ENCODE measurements at regions not wholly inside any gene's neighbourhood (a gene's known extent, or its start where the extent isn't known, plus 50 kb on each side); places are given as distances from the start of the nearest gene placed in this dataset.
"Not testable (repeated sequence)": the region's sequence is repeated elsewhere in the genome, so short reads cannot be mapped to it uniquely, and the experiment has no call there.

- no peak for DNase-seq (ENCODE audit: low read depth)
These were observed 155.9 kb downstream of the SEC23IP start for GRCh38 chr10:120048391-120048790.

- DNase-seq (ENCODE audit: low read depth), result no peak
These were observed 159.1 kb downstream of the SEC23IP start for GRCh38 chr10:120051671-120052070.

- DNase-seq (ENCODE audit: low read depth), result no peak
These were observed 160.6 kb downstream of the SEC23IP start for GRCh38 chr10:120052964-120053702.

DNA sequence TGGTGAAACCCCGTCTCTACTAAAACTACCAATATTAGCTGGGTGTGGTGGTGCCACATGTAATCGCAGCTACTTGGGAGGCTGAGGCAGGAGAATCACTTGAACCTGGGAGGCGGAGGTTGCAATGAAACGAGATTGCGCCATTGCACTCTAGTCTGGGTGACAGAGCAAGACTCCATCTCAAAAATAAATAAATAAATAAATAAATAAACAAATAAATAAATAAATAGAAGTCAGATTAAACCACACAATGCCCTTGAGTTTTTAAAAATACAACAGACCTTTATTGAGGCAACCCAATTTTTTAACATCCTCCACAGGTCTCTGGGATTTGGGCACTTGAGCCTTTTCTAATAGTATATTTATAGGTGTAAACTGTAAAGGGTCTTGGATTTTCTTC is 167.3 kb downstream of the SEC23IP start:
- DNase-seq (ENCODE audit: low read depth), result not testable (repeated sequence)

DNA sequence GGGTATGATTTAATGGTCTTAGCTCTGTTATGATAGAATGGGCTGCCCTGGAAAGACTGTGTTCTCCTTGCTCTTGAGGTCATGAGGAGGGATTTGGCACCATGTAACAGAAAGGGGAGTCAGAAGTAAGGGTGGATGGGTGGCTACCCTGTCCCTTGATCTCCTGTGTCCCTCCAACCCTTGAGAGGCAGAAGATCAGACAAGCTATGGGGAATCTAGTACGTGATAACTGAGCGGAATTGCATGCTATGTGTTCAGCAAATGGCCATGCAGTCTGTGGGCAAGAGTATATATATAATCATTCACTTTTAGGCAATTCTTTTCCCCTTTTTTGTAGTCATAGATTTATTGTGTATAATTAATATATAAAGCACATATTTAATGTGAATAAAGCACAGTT is 174.9 kb downstream of the SEC23IP start:
- no peak for DNase-seq (ENCODE audit: low read depth)

- DNase-seq (ENCODE audit: low read depth), result no peak
These were observed 177.2 kb downstream of the SEC23IP start for GRCh38 chr10:120069700-120070099.

GRCh38 chr10:120075349-120075748 is 182.8 kb downstream of the SEC23IP start:
- DNase-seq (ENCODE audit: low read depth), result no peak

- DNase-seq (ENCODE audit: low read depth), result no peak
These were observed 184.6 kb downstream of the SEC23IP start for GRCh38 chr10:120076996-120077706.

- no peak for DNase-seq (ENCODE audit: low read depth)
These were observed 185.4 kb downstream of the SEC23IP start for GRCh38 chr10:120077707-120078492.

DNA sequence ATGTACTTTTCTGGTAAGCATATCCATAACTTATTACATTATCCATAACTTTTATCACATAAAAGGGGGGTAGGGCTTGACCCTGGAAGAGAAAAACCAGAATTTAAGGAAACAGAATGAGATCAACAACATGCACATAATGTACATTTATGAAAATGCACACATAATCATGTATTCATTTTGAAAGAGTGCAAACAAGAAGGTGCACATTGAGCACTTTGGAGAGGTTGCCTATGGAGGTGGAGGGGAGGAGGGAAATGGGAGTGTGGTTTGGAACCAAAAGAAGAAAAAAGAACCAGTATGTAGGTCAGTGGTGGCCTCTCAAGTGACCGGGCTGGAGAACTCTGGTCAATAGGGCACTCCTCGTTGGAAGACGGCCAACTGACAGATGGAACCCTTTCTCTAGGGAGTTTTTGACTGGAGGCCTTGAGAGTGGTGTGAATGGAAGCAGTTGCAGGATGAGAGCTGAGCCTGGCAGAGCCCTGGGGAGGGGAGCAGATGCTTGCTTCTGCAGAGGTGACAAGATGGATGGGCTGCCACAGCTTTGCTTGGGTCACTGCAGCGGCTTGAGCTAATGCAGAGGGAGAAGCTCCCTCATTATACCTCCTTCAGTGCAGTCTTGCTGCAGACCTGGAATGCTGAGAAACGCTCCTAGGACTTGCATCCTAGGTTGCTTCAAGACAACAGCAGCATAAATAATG is 192.7 kb downstream of the SEC23IP start:
- no peak for DNase-seq (ENCODE audit: low read depth)

- no peak for DNase-seq (ENCODE audit: low read depth)
These were observed 193.5 kb downstream of the SEC23IP start for GRCh38 chr10:120086066-120086465.

GRCh38 chr10:120087109-120087508 is 194.6 kb downstream of the SEC23IP start:
- no peak for DNase-seq (ENCODE audit: low read depth)

GRCh38 chr10:120095875-120096274 is 203.3 kb downstream of the SEC23IP start:
- no peak for DNase-seq (ENCODE audit: low read depth)

DNA sequence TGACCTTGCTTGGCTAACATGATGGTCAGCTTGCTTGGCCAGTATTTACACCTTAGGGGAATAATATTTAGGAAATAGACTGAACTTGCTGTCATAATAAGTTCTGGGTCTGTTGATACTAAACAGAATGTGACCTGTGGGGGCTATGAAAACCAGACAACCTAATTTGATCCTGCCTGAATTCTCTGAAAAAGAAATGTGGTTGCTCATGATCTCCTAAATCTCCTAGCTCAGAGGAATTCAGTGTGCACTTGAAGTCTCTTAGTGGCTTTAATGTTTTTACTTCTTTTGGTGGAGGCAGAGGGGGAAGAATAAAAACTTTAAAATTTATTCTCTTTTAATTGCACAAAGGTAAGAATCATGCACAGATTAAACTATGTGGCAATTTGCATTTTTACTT is 205.2 kb downstream of the SEC23IP start:
- no peak for DNase-seq (ENCODE audit: low read depth)

- DNase-seq (ENCODE audit: low read depth), result no peak
These were observed 205.9 kb downstream of the SEC23IP start for GRCh38 chr10:120098232-120098930.

DNA sequence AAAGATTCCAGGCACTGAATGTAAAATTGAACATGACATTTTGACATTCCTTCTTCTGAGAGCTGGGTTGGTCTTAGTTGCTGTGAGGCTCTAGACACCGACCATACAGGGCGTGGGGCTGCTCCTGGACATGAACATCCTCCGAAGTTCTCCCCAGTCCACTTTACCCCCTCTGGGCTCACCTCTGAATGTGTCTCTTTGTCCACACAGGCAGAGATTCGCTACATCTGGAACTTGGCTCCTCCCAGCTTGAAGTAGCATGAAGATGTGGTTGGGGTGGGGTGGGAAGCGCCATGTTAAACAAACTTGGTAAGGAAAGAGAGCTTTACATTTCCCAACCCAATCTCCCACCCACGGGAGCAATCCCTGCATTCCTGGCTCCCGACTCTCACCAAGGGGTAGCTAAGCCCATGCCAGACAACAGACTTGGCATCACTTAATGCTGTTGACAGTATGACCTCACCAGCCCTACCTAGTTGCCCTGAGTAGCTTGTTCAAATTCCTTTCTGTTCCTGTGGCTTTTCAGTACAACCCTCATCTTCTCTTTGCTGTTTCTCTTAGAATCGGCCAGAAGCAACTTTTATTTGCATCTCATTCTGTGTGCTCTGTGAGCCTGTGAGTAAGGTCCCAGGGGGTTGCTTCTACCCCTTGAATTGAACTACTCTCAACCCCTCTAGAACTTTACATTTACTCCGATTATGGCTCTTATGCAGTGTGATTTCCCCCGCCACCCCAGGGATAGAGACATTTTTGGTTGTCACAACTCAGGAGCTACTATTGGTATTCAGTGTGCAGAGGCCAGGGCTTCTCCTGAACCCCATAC is 211.4 kb downstream of the SEC23IP start:
- DNase-seq (ENCODE audit: low read depth), result no peak

- no peak for DNase-seq (ENCODE audit: low read depth)
These were observed 212.5 kb downstream of the SEC23IP start for GRCh38 chr10:120105001-120105400.

DNA sequence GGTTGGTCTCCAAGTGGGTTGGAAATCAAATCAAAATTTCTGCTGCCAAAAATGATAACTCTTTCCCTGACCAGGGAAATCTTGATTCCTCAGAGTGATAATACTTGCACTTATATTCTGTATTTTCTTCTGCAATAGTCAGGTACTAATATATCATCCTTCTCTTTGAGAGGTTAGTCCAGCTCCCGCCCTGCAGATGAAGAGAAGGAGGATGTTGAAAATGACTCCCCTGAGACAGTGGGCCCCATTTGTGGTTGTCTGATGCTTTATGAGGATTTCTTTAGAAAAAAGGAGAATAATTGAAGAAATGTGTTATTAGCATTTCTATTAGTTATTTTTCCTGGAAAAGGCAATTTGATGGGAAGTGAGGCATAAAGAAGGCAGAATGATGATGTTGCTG is 213.0 kb downstream of the SEC23IP start:
- no peak for DNase-seq (ENCODE audit: low read depth)

- DNase-seq (ENCODE audit: low read depth), result no peak
These were observed 216.4 kb downstream of the SEC23IP start for GRCh38 chr10:120108916-120109315.

- not testable (repeated sequence) for DNase-seq (ENCODE audit: low read depth)
These were observed 217.2 kb downstream of the SEC23IP start for GRCh38 chr10:120109725-120110124.

DNA sequence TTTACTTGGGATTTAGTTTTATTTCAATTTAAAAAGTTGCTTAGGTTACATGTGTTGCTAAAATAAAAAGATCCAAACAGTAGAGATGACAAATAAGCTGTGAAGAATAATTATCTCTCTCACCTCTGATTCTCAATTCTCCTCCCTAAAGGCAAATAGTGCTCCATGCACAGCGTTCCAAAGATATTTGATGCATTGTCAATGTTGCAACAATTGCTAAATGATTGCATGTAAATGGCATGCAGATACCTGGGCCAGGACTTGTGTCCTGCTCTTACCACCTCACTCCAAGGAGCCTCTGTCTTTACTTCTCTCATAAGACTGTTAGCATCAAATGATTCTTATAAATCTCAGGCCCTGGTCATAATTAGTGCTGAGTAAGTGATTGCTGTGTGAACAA is 217.7 kb downstream of the SEC23IP start:
- no peak for DNase-seq (ENCODE audit: low read depth)
